Subcutaneous abdominal adipose tissue (tissue), 5 donors: ENCODE measurements at regions not wholly inside any gene's neighbourhood (a gene's known extent, or its start where the extent isn't known, plus 50 kb on each side); places are given as distances from the start of the nearest gene placed in this dataset.
"Not testable (repeated sequence)": the region's sequence is repeated elsewhere in the genome, so short reads cannot be mapped to it uniquely, and the experiment has no call there.

Experiments
- H3K27ac ChIP-seq: one replicate; pipeline ENCODE4 v1.7.0; 2013; ENCODE audit warnings: low read depth, mild to moderate bottlenecking, inconsistent platforms, low read length, moderate library complexity
- H3K27me3 ChIP-seq, 5 donors: one replicate each; pipeline ENCODE4 v1.7.0; 2013; ENCODE audit warnings: low read length in 5 of 5, inconsistent platforms in 1 of 5; ENCODE audit not compliant: control insufficient read depth in 5 of 5, insufficient read depth in 4 of 5
- H3K36me3 ChIP-seq, 5 donors: one replicate each; pipeline ENCODE4 v1.7.0; 2013; ENCODE audit warnings: low read length in 5 of 5; ENCODE audit not compliant: control insufficient read depth in 5 of 5, insufficient read depth in 5 of 5
- H3K4me1 ChIP-seq, 5 donors: one replicate each; pipeline ENCODE4 v1.7.0; 2013; ENCODE audit warnings: low read length in 5 of 5, mild to moderate bottlenecking in 3 of 5, moderate library complexity in 1 of 5; ENCODE audit not compliant: control insufficient read depth in 5 of 5, insufficient read depth in 5 of 5
- H3K4me3 ChIP-seq, 5 donors: one replicate each; pipeline ENCODE4 v1.7.0; 2013; ENCODE audit warnings: low read length in 5 of 5, low read depth in 1 of 5
- H3K9ac ChIP-seq, 5 donors: one replicate each; pipeline ENCODE4 v1.7.0; 2013; ENCODE audit warnings: low read length in 5 of 5, mild to moderate bottlenecking in 4 of 5, moderate library complexity in 3 of 5
- H3K9me3 ChIP-seq, 5 donors: one replicate each; pipeline ENCODE4 v1.7.0; 2013; ENCODE audit warnings: low read length in 5 of 5; ENCODE audit not compliant: control insufficient read depth in 5 of 5
- donor health status: healthy.
- donor health status: healthy.
- donor health status: healthy.
- donor health status: healthy.
- donor health status: healthy.

DNA sequence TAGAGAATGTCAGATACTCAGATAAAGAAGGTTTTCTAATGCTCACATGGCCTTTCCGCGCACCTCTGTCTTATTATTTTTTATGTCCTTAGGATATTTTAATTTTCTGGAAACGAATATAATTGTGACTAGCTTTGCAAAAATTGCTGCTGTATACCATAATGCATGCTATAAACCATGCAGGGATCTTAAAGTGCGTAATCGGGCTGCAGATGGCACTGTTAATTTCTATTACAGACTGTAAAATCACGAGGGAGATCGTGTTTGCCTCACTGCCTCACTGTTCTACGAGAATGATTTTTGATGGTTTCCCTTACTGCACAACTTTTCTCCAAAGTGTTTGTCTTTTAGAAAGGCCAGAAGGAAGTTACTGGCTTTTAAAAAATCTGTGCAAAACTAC lies 356.1 kb downstream of the TUSC1 start:
- Histone ChIP-seq H3K27me3 (no peaks in the 10 kb centered on the region), H3K9me3 (no peaks in the 10 kb centered on the region), H3K4me1 (no peaks in the 10 kb centered on the region), H3K36me3 (no peaks in the 10 kb centered on the region), H3K4me3 (no peak overlapping the region), H3K9ac (no peak overlapping the region), H3K27ac (no peak overlapping the region)

DNA sequence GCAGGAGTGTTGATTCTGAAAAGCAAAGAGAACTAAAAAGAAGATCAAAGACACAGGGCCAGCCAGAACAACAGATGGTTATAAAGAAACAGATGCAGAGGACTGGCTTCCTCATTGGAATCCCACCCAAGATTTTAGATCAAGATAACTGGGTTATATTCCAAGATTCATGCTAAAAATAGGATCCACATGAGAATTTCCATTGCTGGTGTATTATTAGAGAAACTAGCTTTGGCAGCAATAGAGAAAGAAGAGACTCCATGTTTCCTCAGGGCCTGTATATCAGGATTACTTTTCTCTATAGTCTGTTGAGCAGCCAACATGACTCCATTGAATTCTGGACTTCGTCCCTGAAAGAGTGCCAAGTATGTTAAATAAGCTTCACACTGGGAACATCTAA lies 367.3 kb downstream of the TUSC1 start:
- no peak overlapping the region for H3K27ac ChIP-seq
- H3K4me1 ChIP-seq = peaks cover 0 to 7% (median 0%) of the 10 kb centered on the region in 5 donors
- H3K9ac ChIP-seq = no peak overlapping the region
- peaks cover 0 to 3% (median 0%) of the 10 kb centered on the region in 5 donors for H3K9me3 ChIP-seq
- H3K36me3 ChIP-seq = no peaks in the 10 kb centered on the region
- no peaks in the 10 kb centered on the region for H3K27me3 ChIP-seq
- H3K4me3 ChIP-seq = no peak overlapping the region

DNA sequence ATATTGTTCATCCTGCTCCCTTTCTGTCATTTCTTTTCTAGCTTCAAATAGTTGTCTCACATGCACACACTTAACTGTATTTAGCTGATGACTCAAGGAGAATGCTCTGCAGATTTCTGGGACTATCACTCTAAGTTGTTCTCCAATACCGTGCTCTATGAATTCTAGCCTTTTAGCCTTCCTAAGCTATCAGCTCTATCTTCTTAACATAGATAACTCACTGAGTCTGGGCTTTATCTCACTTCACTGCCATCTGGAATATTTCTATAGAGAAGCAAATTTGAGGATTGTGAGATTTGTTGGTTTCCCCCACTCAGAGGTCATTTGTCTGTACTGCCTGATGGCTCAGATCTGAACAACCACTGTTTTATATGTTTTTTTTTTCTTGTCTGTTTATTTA lies 369.7 kb downstream of the TUSC1 start:
- no peak overlapping the region for H3K4me3 ChIP-seq
- H3K9me3 ChIP-seq = peaks cover 0 to 3% (median 0%) of the 10 kb centered on the region in 5 donors
- no peak overlapping the region for H3K9ac ChIP-seq
- H3K4me1 ChIP-seq = peaks cover 0 to 7% (median 0%) of the 10 kb centered on the region in 5 donors
- H3K36me3 ChIP-seq = no peaks in the 10 kb centered on the region
- no peak overlapping the region for H3K27ac ChIP-seq
- H3K27me3 ChIP-seq = no peaks in the 10 kb centered on the region

DNA sequence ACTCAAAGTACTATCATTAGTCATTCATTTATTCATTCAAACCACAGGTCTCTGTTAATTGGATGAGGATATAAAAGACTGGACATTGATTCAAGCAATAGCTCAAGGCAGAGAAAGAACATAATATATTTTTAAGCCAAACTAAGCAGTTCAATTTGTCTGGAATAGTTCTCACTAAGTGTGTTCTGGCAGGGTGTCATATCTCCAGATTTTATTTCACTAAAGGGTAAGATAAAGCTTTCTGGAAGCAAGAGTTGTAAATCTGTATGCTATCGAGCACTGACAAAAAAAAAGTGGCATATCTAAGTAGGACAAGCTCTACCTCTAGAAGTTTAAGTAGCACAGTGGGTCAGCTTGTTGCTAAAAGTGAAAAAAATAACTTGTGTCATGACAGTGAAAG lies 375.6 kb downstream of the TUSC1 start:
- H3K27me3 ChIP-seq = no peaks in the 10 kb centered on the region
- H3K9me3 ChIP-seq = peaks cover 0 to 3% (median 0%) of the 10 kb centered on the region in 5 donors
- no peak overlapping the region for H3K4me3 ChIP-seq
- H3K9ac ChIP-seq = no peak overlapping the region
- no peaks in the 10 kb centered on the region for H3K36me3 ChIP-seq
- no peak overlapping the region for H3K27ac ChIP-seq
- no peaks in the 10 kb centered on the region for H3K4me1 ChIP-seq

DNA sequence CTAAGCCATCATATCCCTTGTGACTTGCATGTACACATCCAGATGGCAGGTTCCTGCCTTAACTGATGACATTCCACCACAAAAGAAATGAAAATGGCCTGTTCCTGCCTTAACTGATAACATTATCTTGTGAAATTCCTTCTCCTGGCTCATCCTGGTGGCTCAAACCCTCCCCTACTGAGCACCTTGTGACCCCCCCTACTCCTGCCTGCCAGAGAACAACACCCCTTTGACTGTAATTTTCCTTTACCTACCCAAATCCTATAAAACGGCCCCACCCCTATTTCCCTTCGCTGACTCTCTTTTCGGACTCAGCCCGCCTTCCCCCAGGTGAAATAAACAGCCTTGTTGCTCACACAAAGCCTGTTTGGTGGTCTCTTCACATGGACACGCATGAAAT lies 390.0 kb downstream of the TUSC1 start:
- not testable (repeated sequence) for H3K27me3 ChIP-seq, H3K9ac ChIP-seq, H3K4me1 ChIP-seq, H3K4me3 ChIP-seq, H3K9me3 ChIP-seq, H3K27ac ChIP-seq, H3K36me3 ChIP-seq

DNA sequence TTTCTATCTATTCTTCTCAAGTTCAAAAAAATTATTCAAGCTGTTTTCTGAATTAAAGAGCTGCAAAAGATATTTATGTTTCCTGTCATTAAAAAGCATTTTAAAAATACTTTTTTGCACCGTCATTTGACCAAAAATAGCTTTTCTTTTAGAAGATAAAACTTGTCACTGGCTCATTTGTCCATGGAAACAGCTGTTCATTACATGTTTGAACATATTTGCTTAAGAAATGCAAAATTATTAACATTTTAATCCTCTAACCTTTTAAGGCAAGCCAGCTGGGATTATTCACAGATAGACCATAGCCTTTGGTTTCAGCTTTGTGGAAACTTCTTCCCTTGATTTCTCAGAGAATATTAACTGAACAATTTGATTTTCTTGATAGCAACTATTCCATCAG lies 393.9 kb downstream of the TUSC1 start:
- no peaks in the 10 kb centered on the region for H3K36me3 ChIP-seq
- no peaks in the 10 kb centered on the region for H3K27me3 ChIP-seq
- no peaks in the 10 kb centered on the region for H3K4me1 ChIP-seq
- no peak overlapping the region for H3K27ac ChIP-seq
- no peak overlapping the region for H3K4me3 ChIP-seq
- no peak overlapping the region for H3K9ac ChIP-seq
- no peaks in the 10 kb centered on the region for H3K9me3 ChIP-seq

DNA sequence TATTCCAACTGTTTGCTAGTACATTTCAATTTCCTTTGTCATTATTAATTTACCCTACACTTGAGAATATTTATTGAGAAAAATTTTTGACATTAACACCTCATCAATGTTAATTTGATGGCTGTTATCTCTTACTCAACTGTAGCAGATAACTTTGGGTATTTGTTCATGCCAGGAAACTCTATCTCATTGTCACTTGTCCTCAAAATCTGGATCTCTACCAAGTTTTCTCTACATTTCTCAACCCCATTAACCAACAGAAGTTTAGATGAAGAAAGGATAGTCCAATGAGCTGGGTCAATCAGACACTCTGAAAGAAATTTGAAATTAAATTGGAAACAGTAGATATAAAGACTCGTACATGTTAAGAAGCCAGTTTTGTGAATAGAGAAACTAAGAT lies 395.3 kb downstream of the TUSC1 start:
- H3K9ac ChIP-seq = no peak overlapping the region
- H3K4me1 ChIP-seq = no peaks in the 10 kb centered on the region
- H3K27me3 ChIP-seq = no peaks in the 10 kb centered on the region
- no peak overlapping the region for H3K4me3 ChIP-seq
- no peaks in the 10 kb centered on the region for H3K9me3 ChIP-seq
- H3K27ac ChIP-seq = no peak overlapping the region
- no peaks in the 10 kb centered on the region for H3K36me3 ChIP-seq

DNA sequence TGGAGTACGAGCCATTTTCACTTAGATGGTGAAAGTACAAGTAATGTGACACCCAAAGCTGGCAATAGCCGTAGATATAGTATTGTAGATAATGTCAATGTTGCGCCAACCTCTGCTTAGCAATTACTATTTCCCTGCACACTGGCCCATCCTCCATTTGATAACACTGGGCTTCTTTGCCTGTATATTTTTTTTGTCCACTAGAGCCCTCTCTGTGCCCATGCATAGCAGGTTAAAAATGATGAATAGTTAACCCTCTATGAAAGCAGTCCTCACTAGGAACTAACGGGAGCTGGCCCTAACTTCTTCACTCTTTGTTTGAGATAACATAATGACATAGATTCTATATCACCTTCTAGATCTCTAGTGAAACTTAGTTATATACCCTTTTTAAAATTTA lies 416.8 kb downstream of the TUSC1 start:
- no peaks in the 10 kb centered on the region for H3K4me1 ChIP-seq
- H3K4me3 ChIP-seq = no peak overlapping the region
- no peak overlapping the region for H3K9ac ChIP-seq

DNA sequence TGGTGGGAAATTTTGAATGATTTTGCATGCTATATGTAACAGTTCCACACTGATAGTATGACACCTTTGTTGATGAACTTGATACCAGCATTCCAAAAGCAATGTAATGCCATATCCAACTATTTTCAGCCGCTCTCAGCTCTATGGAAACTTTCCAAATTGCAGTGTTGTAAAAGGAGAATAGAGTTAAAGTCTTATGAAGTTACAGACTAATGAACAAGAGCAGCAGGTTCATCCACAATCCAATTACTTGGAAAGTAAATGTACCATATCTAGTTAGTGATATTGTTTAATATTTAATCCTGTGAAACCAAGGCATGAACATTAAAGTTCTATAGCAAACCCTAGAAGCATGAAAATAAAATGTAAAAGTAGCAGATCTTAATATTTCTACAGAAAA lies 418.2 kb downstream of the TUSC1 start:
- no peaks in the 10 kb centered on the region for H3K36me3 ChIP-seq
- H3K27ac ChIP-seq = no peak overlapping the region
- no peaks in the 10 kb centered on the region for H3K27me3 ChIP-seq
- peaks cover 0 to 3% (median 0%) of the 10 kb centered on the region in 5 donors for H3K4me1 ChIP-seq
- no peak overlapping the region for H3K9ac ChIP-seq
- no peak overlapping the region for H3K4me3 ChIP-seq
- H3K9me3 ChIP-seq = no peaks in the 10 kb centered on the region

More for the DNA sequence above, 416.8 kb downstream of the TUSC1 start:
- no peaks in the 10 kb centered on the region for H3K27me3 ChIP-seq
- no peak overlapping the region for H3K27ac ChIP-seq
- no peaks in the 10 kb centered on the region for H3K36me3 ChIP-seq
- H3K9me3 ChIP-seq = no peaks in the 10 kb centered on the region

DNA sequence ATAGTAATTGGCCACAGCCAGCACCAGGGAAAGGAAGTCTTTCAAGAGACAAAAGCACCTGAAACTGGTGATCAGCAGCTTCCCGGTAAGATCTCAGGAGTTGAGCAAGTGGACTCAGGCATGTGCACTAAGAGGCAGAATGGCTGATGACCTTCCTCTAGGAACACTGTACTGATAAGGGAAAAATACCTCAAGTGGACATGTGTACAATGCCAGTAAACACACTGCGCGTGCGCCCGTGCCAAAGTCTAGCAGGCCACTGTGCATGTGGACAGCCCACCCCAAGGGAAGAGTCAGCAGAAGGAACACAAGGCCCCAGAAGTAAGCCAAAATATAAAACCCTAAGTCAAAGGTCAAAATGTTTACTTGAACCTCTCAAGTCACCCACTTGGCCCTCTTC lies 423.0 kb downstream of the TUSC1 start:
- Histone ChIP-seq H3K36me3 (no peaks in the 10 kb centered on the region), H3K9me3 (no peaks in the 10 kb centered on the region), H3K27ac (no peak overlapping the region), H3K4me1 (peaks cover 0 to 3% (median 0%) of the 10 kb centered on the region in 5 donors), H3K9ac (no peak overlapping the region), H3K4me3 (no peak overlapping the region), H3K27me3 (no peaks in the 10 kb centered on the region)

DNA sequence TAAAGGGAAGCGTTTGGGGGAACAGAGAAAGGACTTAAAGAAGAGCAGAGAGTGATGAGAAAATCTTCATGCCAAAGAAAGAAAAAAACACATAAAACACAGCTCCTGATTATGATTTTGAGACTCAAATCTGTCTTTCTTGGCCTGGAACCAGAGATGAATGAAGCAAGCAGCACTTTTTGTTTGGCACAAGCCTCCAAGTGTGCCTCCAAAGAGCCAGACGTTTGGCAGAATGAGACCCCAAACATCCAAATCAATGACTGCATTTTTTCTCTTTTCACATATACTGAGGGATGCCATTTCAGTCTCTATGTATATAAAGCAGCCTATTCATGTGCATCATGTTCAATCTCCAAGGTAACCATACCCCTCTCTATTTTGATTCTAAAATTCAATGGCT lies 424.2 kb downstream of the TUSC1 start:
- no peak overlapping the region for H3K9ac ChIP-seq
- no peaks in the 10 kb centered on the region for H3K36me3 ChIP-seq
- no peaks in the 10 kb centered on the region for H3K9me3 ChIP-seq
- no peak overlapping the region for H3K27ac ChIP-seq
- H3K27me3 ChIP-seq = no peaks in the 10 kb centered on the region
- peaks cover 0 to 3% (median 0%) of the 10 kb centered on the region in 5 donors for H3K4me1 ChIP-seq
- no peak overlapping the region for H3K4me3 ChIP-seq
